ENCODE measurements at regions not wholly inside any gene's neighbourhood (a gene's known extent, or its start where the extent isn't known, plus 50 kb on each side); places are given as distances from the start of the nearest gene placed in this dataset.

- TF ChIP-seq CTCF (IDR thresholded peaks at IDR 0.05) (no peak), POLR2A (IDR thresholded peaks at IDR 0.05) (no peak)
These were observed 107.7 kb upstream of the GGTLC1 start for GRCh38 chr20:24096264-24096663.
